ENCODE measurements at regions not wholly inside any gene's neighbourhood (a gene's known extent, or its start where the extent isn't known, plus 50 kb on each side); places are given as distances from the start of the nearest gene placed in this dataset.

DNA sequence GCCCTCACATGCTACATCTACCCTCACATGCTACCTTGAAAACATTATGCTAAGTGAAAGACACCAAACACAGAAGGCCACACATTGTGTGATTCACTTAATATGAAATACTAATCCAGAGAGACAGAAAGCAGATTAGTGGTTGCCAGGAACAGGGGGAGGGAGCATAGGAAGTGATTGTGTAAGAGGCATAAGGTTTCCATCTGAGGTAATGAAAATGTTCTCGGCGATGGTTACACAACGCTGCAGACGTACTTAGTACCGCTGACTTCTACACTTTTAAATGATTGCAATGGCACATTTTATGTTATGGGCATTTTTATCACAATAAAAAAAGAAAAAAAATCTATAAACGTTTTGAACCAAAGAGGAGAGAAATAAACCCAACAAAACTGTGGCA, 742.3 kb downstream of the TYW1 start:
- FAIRE-seq = no peak
- H3K9me3 ChIP-seq (ENCODE audit: control insufficient read depth in 2 of 3, insufficient read depth in 1 of 3, low read length in 3 of 3) = peaks cover 0 to 3% (median 0%) of the 10 kb centered on the region in 3 donors
- no peak overlapping the region for H3K27ac ChIP-seq (ENCODE audit: low read depth in 2 of 2, low read length in 2 of 2)
- TF ChIP-seq CTCF (IDR thresholded peaks at IDR 0.05; ENCODE audit: borderline replicate concordance, extremely low read depth, insufficient read depth) = no peak
- H3K4me1 ChIP-seq (ENCODE audit: control insufficient read depth in 2 of 3, insufficient read depth in 2 of 3, low read depth in 1 of 3, low read length in 3 of 3) = no peaks in the 10 kb centered on the region
- H3K9ac ChIP-seq (ENCODE audit: low read length in 3 of 3) = no peak overlapping the region
- H3K4me3 ChIP-seq (ENCODE audit: low read length in 3 of 3) = no peak overlapping the region
- H3K27me3 ChIP-seq (ENCODE audit: control insufficient read depth, insufficient read depth, low read length) = no peaks in the 10 kb centered on the region
- peak in 2 of 5 donors; percentile 46 to 56 for DNase-seq
- no peaks in the 10 kb centered on the region for H3K36me3 ChIP-seq (ENCODE audit: control insufficient read depth in 2 of 3, insufficient read depth in 3 of 3, low read length in 3 of 3)
- intact Hi-C loops (cut with DNase I) = no loop called here

DNA sequence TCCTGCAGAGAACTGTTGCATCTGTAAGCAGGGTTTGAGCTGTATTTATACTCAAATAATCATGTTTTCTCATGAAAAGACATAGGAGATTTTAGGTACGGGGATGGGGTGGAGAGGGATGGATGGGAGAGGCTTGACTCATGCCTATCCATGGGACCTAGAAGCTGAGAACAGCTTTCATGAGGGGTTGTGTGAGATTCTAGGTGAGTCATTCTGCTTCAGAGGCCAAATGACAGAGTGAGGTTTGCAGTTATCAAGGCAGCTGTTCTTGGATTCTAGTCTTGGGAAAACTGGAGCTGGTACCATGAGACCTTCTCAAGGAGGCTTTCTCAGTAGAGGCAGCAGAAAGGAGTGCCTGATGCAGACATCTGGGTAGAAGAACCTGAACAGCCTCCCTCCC, 746.9 kb downstream of the TYW1 start:
- no peaks in the 10 kb centered on the region for H3K36me3 ChIP-seq (ENCODE audit: control insufficient read depth in 2 of 3, insufficient read depth in 3 of 3, low read length in 3 of 3)
- H3K27ac ChIP-seq (ENCODE audit: low read depth in 2 of 2, low read length in 2 of 2) = no peak overlapping the region
- TF ChIP-seq CTCF (IDR thresholded peaks at IDR 0.05; ENCODE audit: borderline replicate concordance, extremely low read depth, insufficient read depth) = no peak
- intact Hi-C loops (cut with DNase I) = no loop called here
- DNase-seq (no peak), FAIRE-seq (no peak)
- H3K4me3 ChIP-seq (ENCODE audit: low read length in 3 of 3) = no peak overlapping the region
- no peaks in the 10 kb centered on the region for H3K27me3 ChIP-seq (ENCODE audit: control insufficient read depth, insufficient read depth, low read length)
- no peaks in the 10 kb centered on the region for H3K4me1 ChIP-seq (ENCODE audit: control insufficient read depth in 2 of 3, insufficient read depth in 2 of 3, low read depth in 1 of 3, low read length in 3 of 3)
- no peak overlapping the region for H3K9ac ChIP-seq (ENCODE audit: low read length in 3 of 3)
- H3K9me3 ChIP-seq (ENCODE audit: control insufficient read depth in 2 of 3, insufficient read depth in 1 of 3, low read length in 3 of 3) = peaks cover 0 to 3% (median 0%) of the 10 kb centered on the region in 3 donors

GRCh38 chr7:67752227-67752626, 755.6 kb downstream of the TYW1 start:
- H3K27ac ChIP-seq (ENCODE audit: low read depth in 2 of 2, low read length in 2 of 2) = no peak overlapping the region
- no peak overlapping the region for H3K9ac ChIP-seq (ENCODE audit: low read length in 3 of 3)
- no peaks in the 10 kb centered on the region for H3K27me3 ChIP-seq (ENCODE audit: control insufficient read depth, insufficient read depth, low read length)
- DNase-seq = peak in 1 of 5 donors; percentile 66
- no peaks in the 10 kb centered on the region for H3K9me3 ChIP-seq (ENCODE audit: control insufficient read depth in 2 of 3, insufficient read depth in 1 of 3, low read length in 3 of 3)
- intact Hi-C loops (cut with DNase I) = no loop called here
- no peak overlapping the region for H3K4me3 ChIP-seq (ENCODE audit: low read length in 3 of 3)
- H3K36me3 ChIP-seq (ENCODE audit: control insufficient read depth in 2 of 3, insufficient read depth in 3 of 3, low read length in 3 of 3) = no peaks in the 10 kb centered on the region
- no peak for TF ChIP-seq CTCF (IDR thresholded peaks at IDR 0.05; ENCODE audit: borderline replicate concordance, extremely low read depth, insufficient read depth)
- no peaks in the 10 kb centered on the region for H3K4me1 ChIP-seq (ENCODE audit: control insufficient read depth in 2 of 3, insufficient read depth in 2 of 3, low read depth in 1 of 3, low read length in 3 of 3)
- FAIRE-seq = no peak

DNA sequence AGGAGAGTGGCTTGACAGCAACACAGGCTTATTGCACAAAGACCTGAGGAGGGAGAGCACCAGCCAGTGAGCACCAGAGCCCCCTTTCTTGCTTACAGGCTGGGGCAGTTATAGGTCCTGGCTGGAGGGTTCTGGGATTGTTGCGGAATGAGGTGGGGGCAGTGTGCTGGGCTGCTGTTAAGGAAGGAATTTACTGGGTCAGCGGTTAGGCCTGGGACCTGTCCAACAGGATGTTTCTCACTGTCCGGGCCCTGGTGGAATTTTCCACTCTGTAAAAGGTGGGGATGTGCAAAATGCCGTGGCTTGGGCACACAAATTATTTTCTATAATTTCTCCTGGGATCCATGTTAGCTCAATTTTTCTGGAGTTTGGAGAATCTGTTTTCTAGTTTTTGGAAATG, 757.3 kb downstream of the TYW1 start:
- H3K9ac ChIP-seq (ENCODE audit: low read length in 3 of 3) = no peak overlapping the region
- DNase-seq (no peak), FAIRE-seq (no peak)
- no peaks in the 10 kb centered on the region for H3K9me3 ChIP-seq (ENCODE audit: control insufficient read depth in 2 of 3, insufficient read depth in 1 of 3, low read length in 3 of 3)
- H3K4me1 ChIP-seq (ENCODE audit: control insufficient read depth in 2 of 3, insufficient read depth in 2 of 3, low read depth in 1 of 3, low read length in 3 of 3) = no peaks in the 10 kb centered on the region
- no peak overlapping the region for H3K27ac ChIP-seq (ENCODE audit: low read depth in 2 of 2, low read length in 2 of 2)
- intact Hi-C loops (cut with DNase I) = no loop called here
- H3K36me3 ChIP-seq (ENCODE audit: control insufficient read depth in 2 of 3, insufficient read depth in 3 of 3, low read length in 3 of 3) = no peaks in the 10 kb centered on the region
- no peak overlapping the region for H3K4me3 ChIP-seq (ENCODE audit: low read length in 3 of 3)
- no peaks in the 10 kb centered on the region for H3K27me3 ChIP-seq (ENCODE audit: control insufficient read depth, insufficient read depth, low read length)
- no peak for TF ChIP-seq CTCF (IDR thresholded peaks at IDR 0.05; ENCODE audit: borderline replicate concordance, extremely low read depth, insufficient read depth)

Data from kidney (tissue), 13 donors.